Ovary (tissue), 3 donors: ENCODE measurements at regions not wholly inside any gene's neighbourhood (a gene's known extent, or its start where the extent isn't known, plus 50 kb on each side); places are given as distances from the start of the nearest gene placed in this dataset.

ENCODE experiments used
- EP300 ChIP-seq: sonication (generic); formaldehyde crosslinking; IDR thresholded peaks from one replicate; pipeline ENCODE4 v1.6.1; 2017; ENCODE audit warnings: antibody characterized with exemption
- POLR2A ChIP-seq: fragments of 450-650 bp; IDR thresholded peaks from one replicate; pipeline ENCODE4 v1.6.1; 2017; ENCODE audit warnings: antibody characterized with exemption, mild to moderate bottlenecking, moderate library complexity
- TF ChIP-seq, protein P1 (sequence below), 3 donors: fragments of 450-650 bp in 2 of 3; fragments of 200-600 bp in 1 of 3; IDR thresholded peaks; one replicate each; pipeline versions ENCODE4 v1.5.1 to v1.8.0; 2016 to 2022; ENCODE audit warnings: antibody characterized with exemption in 3 of 3, mild to moderate bottlenecking in 1 of 3
- donor health status: DM: no; HTN: no; CAD: no.

DNA sequence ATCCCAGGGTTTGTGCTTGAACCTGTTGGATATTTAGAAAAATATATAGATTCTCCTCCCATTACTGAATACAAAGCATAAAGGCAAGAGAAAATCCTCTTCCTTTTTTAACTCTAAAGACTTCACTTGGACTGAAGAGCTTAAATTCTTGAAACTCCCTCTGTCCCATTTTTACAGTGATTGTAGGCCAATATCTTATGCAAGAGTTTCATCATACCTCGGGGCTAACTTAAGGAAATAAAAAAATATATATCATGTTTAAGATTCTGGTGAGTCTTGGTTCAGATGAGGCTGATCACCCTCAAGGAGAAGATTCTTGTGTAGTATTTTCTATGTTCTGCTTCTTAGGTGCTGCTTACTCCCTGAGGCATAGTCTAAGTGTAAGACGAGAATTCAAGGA, 1449.6 kb downstream of the C4orf33 start:
- TF ChIP-seq, protein P1, sequence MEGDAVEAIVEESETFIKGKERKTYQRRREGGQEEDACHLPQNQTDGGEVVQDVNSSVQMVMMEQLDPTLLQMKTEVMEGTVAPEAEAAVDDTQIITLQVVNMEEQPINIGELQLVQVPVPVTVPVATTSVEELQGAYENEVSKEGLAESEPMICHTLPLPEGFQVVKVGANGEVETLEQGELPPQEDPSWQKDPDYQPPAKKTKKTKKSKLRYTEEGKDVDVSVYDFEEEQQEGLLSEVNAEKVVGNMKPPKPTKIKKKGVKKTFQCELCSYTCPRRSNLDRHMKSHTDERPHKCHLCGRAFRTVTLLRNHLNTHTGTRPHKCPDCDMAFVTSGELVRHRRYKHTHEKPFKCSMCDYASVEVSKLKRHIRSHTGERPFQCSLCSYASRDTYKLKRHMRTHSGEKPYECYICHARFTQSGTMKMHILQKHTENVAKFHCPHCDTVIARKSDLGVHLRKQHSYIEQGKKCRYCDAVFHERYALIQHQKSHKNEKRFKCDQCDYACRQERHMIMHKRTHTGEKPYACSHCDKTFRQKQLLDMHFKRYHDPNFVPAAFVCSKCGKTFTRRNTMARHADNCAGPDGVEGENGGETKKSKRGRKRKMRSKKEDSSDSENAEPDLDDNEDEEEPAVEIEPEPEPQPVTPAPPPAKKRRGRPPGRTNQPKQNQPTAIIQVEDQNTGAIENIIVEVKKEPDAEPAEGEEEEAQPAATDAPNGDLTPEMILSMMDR (IDR thresholded peaks at IDR 0.05): no peak
- TF ChIP-seq POLR2A (no peak), EP300 (no peak)
